DMS153 (cell line): ENCODE measurements at regions not wholly inside any gene's neighbourhood (a gene's known extent, or its start where the extent isn't known, plus 50 kb on each side); places are given as distances from the start of the nearest gene placed in this dataset.
"Not testable (repeated sequence)": the region's sequence is repeated elsewhere in the genome, so short reads cannot be mapped to it uniquely, and the experiment has no call there.

ENCODE experiments used
- DNase-seq: peaks from one replicate; lab custom pipeline; 2025; lab: John Stamatoyannopoulos, UW

GRCh38 chr2:184330561-184330960 lies 267.8 kb upstream of the ZNF804A start:
- not testable (repeated sequence) for DNase-seq

- no peak for DNase-seq
Observed at GRCh38 chr2:184336688-184337087, 261.6 kb upstream of the ZNF804A start.

GRCh38 chr2:184338771-184339170 lies 259.6 kb upstream of the ZNF804A start:
- DNase-seq: no peak

- DNase-seq: no peak
Observed at GRCh38 chr2:184339966-184340365, 258.4 kb upstream of the ZNF804A start.

- DNase-seq: no peak
Observed at GRCh38 chr2:184346338-184346862, 251.9 kb upstream of the ZNF804A start.

GRCh38 chr2:184351126-184351525 lies 247.2 kb upstream of the ZNF804A start:
- DNase-seq: no peak

GRCh38 chr2:184357033-184357432 lies 241.3 kb upstream of the ZNF804A start:
- no peak for DNase-seq

GRCh38 chr2:184359379-184359778 lies 238.9 kb upstream of the ZNF804A start:
- no peak for DNase-seq

- no peak for DNase-seq
Observed at GRCh38 chr2:184363213-184363612, 235.1 kb upstream of the ZNF804A start.

GRCh38 chr2:184367211-184367610 lies 231.1 kb upstream of the ZNF804A start:
- DNase-seq: no peak

GRCh38 chr2:184369307-184369706 lies 229.0 kb upstream of the ZNF804A start:
- DNase-seq: no peak

GRCh38 chr2:184370954-184371353 lies 227.4 kb upstream of the ZNF804A start:
- no peak for DNase-seq

GRCh38 chr2:184371641-184372040 lies 226.7 kb upstream of the ZNF804A start:
- no peak for DNase-seq

- no peak for DNase-seq
Observed at GRCh38 chr2:184372484-184372883, 225.8 kb upstream of the ZNF804A start.

- DNase-seq: no peak
Observed at GRCh38 chr2:184394642-184395041, 203.7 kb upstream of the ZNF804A start.

GRCh38 chr2:184402381-184402780 lies 195.9 kb upstream of the ZNF804A start:
- DNase-seq: no peak

- not testable (repeated sequence) for DNase-seq
Observed at GRCh38 chr2:184407041-184407630, 191.2 kb upstream of the ZNF804A start.

- no peak for DNase-seq
Observed at GRCh38 chr2:184410160-184410559, 188.2 kb upstream of the ZNF804A start.

- no peak for DNase-seq
Observed at GRCh38 chr2:184413221-184413620, 185.1 kb upstream of the ZNF804A start.

- DNase-seq: no peak
Observed at GRCh38 chr2:184413671-184414229, 184.6 kb upstream of the ZNF804A start.

- no peak for DNase-seq
Observed at GRCh38 chr2:184416146-184416913, 182.0 kb upstream of the ZNF804A start.

- DNase-seq: no peak
Observed at GRCh38 chr2:184419744-184420143, 178.6 kb upstream of the ZNF804A start.

GRCh38 chr2:184421456-184421855 lies 176.9 kb upstream of the ZNF804A start:
- not testable (repeated sequence) for DNase-seq
